Neural cell (in vitro differentiated cells): ENCODE measurements at regions not wholly inside any gene's neighbourhood (a gene's known extent, or its start where the extent isn't known, plus 50 kb on each side); places are given as distances from the start of the nearest gene placed in this dataset.

Experiments
- CTCF ChIP-seq: fragments of 450-650 bp; IDR thresholded peaks from 2 replicates; pipeline ENCODE4 v1.5.1; 2014; ENCODE audit warnings: antibody characterized with exemption, mild to moderate bottlenecking, moderate library complexity; ENCODE audit not compliant: poor library complexity, severe bottlenecking
- EP300 ChIP-seq: fragments of 450-650 bp; conservative IDR thresholded peaks from 2 replicates; pipeline ENCODE4 v1.6.1; 2014; ENCODE audit warnings: antibody characterized with exemption, mild to moderate bottlenecking, moderate library complexity; ENCODE audit not compliant: poor library complexity, severe bottlenecking
- EZH2 ChIP-seq: fragments of 200-600, 300-800 bp; shearing (Covaris generic), sonication (generic); IDR thresholded peaks from 2 replicates; pipeline ENCODE4 v1.6.1; 2014; ENCODE audit warnings: antibody characterized with exemption, low read length, borderline replicate concordance, mild to moderate bottlenecking; ENCODE audit not compliant: insufficient read depth, poor library complexity, severe bottlenecking
- MXI1 ChIP-seq: fragments of 450-650 bp; conservative IDR thresholded peaks from 2 replicates; pipeline ENCODE4 v1.6.1; 2014; ENCODE audit warnings: antibody characterized with exemption, mild to moderate bottlenecking; ENCODE audit not compliant: poor library complexity, severe bottlenecking
- POLR2AphosphoS5 ChIP-seq: IDR thresholded peaks from 2 replicates; pipeline ENCODE4 v1.6.1; 2012
- SMC3 ChIP-seq: fragments of 450-650 bp; conservative IDR thresholded peaks from 2 replicates; pipeline ENCODE4 v1.6.1; 2014; ENCODE audit warnings: antibody characterized with exemption, mild to moderate bottlenecking, moderate library complexity; ENCODE audit not compliant: poor library complexity
- TF ChIP-seq, protein P1 (sequence below): IDR thresholded peaks from 2 replicates; pipeline ENCODE4 v1.6.1; 2012; ENCODE audit warnings: borderline replicate concordance

GRCh38 chr5:124504081-124504916 is 242.1 kb downstream of the ZNF608 start:
- TF ChIP-seq CTCF (no peak), SMC3 (no peak), EP300 (no peak), POLR2AphosphoS5 (no peak), MXI1 (no peak), EZH2 (no peak)
- TF ChIP-seq, protein P1, sequence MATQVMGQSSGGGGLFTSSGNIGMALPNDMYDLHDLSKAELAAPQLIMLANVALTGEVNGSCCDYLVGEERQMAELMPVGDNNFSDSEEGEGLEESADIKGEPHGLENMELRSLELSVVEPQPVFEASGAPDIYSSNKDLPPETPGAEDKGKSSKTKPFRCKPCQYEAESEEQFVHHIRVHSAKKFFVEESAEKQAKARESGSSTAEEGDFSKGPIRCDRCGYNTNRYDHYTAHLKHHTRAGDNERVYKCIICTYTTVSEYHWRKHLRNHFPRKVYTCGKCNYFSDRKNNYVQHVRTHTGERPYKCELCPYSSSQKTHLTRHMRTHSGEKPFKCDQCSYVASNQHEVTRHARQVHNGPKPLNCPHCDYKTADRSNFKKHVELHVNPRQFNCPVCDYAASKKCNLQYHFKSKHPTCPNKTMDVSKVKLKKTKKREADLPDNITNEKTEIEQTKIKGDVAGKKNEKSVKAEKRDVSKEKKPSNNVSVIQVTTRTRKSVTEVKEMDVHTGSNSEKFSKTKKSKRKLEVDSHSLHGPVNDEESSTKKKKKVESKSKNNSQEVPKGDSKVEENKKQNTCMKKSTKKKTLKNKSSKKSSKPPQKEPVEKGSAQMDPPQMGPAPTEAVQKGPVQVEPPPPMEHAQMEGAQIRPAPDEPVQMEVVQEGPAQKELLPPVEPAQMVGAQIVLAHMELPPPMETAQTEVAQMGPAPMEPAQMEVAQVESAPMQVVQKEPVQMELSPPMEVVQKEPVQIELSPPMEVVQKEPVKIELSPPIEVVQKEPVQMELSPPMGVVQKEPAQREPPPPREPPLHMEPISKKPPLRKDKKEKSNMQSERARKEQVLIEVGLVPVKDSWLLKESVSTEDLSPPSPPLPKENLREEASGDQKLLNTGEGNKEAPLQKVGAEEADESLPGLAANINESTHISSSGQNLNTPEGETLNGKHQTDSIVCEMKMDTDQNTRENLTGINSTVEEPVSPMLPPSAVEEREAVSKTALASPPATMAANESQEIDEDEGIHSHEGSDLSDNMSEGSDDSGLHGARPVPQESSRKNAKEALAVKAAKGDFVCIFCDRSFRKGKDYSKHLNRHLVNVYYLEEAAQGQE: no peak
